ENCODE measurements at regions not wholly inside any gene's neighbourhood (a gene's known extent, or its start where the extent isn't known, plus 50 kb on each side); places are given as distances from the start of the nearest gene placed in this dataset.

DNA sequence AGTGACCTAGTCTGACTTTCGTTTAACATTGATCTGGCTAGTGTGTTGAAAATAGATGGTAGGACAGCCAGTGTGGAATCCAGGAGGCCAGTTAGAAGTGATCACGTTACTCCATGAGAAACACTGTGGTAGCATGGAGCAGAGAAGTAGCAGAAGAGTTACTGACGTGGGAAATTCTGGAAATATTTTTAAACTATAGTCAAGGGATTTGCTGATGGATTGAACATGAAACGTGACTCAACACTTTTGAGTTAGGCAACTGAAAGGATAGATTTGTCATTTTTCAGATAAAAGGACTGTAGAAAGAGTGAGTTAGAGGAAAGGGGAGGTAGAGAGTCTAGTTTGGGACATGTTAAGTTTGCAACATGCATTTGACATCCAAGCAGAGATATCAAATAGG, 130.4 kb downstream of the IRS1 start:
- TF ChIP-seq, protein P1, sequence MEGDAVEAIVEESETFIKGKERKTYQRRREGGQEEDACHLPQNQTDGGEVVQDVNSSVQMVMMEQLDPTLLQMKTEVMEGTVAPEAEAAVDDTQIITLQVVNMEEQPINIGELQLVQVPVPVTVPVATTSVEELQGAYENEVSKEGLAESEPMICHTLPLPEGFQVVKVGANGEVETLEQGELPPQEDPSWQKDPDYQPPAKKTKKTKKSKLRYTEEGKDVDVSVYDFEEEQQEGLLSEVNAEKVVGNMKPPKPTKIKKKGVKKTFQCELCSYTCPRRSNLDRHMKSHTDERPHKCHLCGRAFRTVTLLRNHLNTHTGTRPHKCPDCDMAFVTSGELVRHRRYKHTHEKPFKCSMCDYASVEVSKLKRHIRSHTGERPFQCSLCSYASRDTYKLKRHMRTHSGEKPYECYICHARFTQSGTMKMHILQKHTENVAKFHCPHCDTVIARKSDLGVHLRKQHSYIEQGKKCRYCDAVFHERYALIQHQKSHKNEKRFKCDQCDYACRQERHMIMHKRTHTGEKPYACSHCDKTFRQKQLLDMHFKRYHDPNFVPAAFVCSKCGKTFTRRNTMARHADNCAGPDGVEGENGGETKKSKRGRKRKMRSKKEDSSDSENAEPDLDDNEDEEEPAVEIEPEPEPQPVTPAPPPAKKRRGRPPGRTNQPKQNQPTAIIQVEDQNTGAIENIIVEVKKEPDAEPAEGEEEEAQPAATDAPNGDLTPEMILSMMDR (IDR thresholded peaks at IDR 0.05), result no peak
- TF ChIP-seq POLR2A (IDR thresholded peaks at IDR 0.05), result no peak
